Vagina (tissue), 2 donors: ENCODE measurements at regions not wholly inside any gene's neighbourhood (a gene's known extent, or its start where the extent isn't known, plus 50 kb on each side); places are given as distances from the start of the nearest gene placed in this dataset.

Experiments used
- DNase-seq, 2 donors: peaks; one replicate each; pipeline ENCODE4 v3.0.0-alpha.2; 2017; ENCODE audit errors: extremely low spot score in 2 of 2
- H3K27ac ChIP-seq: fragments of 200-600 bp; sonication (generic); one replicate; pipeline ENCODE4 v1.5.1; 2019
- H3K27me3 ChIP-seq: fragments of 200-600 bp; sonication (generic); one replicate; pipeline ENCODE4 v1.5.1; 2019
- H3K36me3 ChIP-seq, 2 donors: fragments of 200-600 bp; sonication (generic); one replicate each; pipeline ENCODE4 v1.5.1; 2017 to 2019
- H3K4me1 ChIP-seq: fragments of 200-600 bp; sonication (generic); one replicate; pipeline ENCODE4 v1.5.1; 2019
- H3K4me3 ChIP-seq, 2 donors: fragments of 200-600 bp; sonication (generic); 1 replicate in 1 of 2; 2 replicates in 1 of 2; pipeline ENCODE4 v1.5.1; 2016 to 2019
- H3K9me3 ChIP-seq: fragments of 200-600 bp; sonication (generic); one replicate; pipeline ENCODE4 v1.5.1; 2019
- POLR2A ChIP-seq, 2 donors: fragments of 450-650 bp; IDR thresholded peaks; one replicate each; pipeline ENCODE4 v1.6.1; 2017; ENCODE audit warnings: antibody characterized with exemption in 2 of 2, mild to moderate bottlenecking in 2 of 2, moderate library complexity in 2 of 2
- POLR2AphosphoS5 ChIP-seq, 2 donors: sonication (generic); formaldehyde crosslinking; IDR thresholded peaks; one replicate each; pipeline ENCODE4 v1.9.0; 2017; ENCODE audit warnings: antibody characterized with exemption in 2 of 2, mild to moderate bottlenecking in 2 of 2, low read depth in 1 of 2; ENCODE audit not compliant: insufficient read depth in 1 of 2
- intact Hi-C: fragments of 100-400 bp; cut with DNase I; formaldehyde crosslinking; loops from one replicate; pipeline ENCODE4 v1.15.1; 2023
- TF ChIP-seq, protein P1 (sequence below), 3 experiments: fragments of 450-650 bp in 2 of 3; fragments of 200-600 bp in 1 of 3; sonication (generic) in 1 of 3; IDR thresholded peaks; one replicate each; pipeline ENCODE4 v1.5.1; 2017 to 2019; ENCODE audit warnings: antibody characterized with exemption in 3 of 3, mild to moderate bottlenecking in 2 of 3, moderate library complexity in 2 of 3

DNA sequence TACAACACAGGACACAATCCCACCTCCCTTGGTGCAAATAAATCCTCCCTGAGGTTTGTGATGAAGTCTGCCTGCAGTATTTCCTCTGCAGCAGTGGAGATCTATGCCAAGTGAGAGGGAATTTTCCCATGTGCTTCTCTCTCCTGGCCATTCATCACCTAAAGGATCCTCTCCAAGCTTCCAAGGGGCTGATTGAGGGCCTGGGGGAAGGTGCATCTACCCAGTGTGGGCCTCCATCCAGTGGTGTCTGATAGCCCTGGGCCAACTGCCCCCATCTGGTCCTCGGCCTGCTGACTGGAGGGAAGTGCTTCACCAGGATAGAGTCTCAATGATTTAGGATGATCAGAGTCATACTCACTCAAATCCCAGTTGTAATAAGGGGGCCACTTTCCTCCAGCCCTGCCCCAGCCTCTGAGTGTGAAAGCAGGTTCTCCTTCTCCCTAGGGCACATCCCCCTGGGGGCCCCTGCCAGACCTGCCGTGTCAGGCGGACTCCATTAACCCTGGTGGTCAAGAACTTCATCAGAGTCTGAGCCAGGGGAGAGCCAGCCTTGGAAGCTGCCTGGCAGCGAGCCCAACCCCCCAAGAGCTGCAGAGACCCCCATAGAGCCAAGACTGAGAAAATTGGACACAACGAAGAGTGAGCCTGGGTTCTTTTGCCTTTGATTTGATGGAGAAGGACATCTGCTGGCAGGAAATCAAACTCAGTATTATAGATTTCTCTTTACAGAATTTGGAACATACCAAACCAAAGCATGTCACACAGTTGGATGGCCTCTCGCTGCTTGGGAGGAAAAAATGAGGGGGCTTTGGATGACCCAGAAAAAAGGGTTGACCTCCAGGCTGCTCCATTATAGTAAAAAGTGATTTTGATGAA is 509.6 kb downstream of the CMPK2 start:
- TF ChIP-seq POLR2A (IDR thresholded peaks at IDR 0.05) (no peak), POLR2AphosphoS5 (IDR thresholded peaks at IDR 0.05; ENCODE audit: insufficient read depth in 1 of 2, low read depth in 1 of 2) (no peak)
- TF ChIP-seq, protein P1, sequence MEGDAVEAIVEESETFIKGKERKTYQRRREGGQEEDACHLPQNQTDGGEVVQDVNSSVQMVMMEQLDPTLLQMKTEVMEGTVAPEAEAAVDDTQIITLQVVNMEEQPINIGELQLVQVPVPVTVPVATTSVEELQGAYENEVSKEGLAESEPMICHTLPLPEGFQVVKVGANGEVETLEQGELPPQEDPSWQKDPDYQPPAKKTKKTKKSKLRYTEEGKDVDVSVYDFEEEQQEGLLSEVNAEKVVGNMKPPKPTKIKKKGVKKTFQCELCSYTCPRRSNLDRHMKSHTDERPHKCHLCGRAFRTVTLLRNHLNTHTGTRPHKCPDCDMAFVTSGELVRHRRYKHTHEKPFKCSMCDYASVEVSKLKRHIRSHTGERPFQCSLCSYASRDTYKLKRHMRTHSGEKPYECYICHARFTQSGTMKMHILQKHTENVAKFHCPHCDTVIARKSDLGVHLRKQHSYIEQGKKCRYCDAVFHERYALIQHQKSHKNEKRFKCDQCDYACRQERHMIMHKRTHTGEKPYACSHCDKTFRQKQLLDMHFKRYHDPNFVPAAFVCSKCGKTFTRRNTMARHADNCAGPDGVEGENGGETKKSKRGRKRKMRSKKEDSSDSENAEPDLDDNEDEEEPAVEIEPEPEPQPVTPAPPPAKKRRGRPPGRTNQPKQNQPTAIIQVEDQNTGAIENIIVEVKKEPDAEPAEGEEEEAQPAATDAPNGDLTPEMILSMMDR (IDR thresholded peaks at IDR 0.05), result no peak
- H3K9me3 ChIP-seq, result no peaks in the 10 kb centered on the region
- no peaks in the 10 kb centered on the region for H3K4me1 ChIP-seq
- H3K36me3 ChIP-seq, result no peaks in the 10 kb centered on the region
- H3K27ac ChIP-seq, result no peak overlapping the region
- H3K4me3 ChIP-seq, result no peak overlapping the region
- DNase-seq, result no peak
- H3K27me3 ChIP-seq, result no peaks in the 10 kb centered on the region
- intact Hi-C loops, result no loop called here

DNA sequence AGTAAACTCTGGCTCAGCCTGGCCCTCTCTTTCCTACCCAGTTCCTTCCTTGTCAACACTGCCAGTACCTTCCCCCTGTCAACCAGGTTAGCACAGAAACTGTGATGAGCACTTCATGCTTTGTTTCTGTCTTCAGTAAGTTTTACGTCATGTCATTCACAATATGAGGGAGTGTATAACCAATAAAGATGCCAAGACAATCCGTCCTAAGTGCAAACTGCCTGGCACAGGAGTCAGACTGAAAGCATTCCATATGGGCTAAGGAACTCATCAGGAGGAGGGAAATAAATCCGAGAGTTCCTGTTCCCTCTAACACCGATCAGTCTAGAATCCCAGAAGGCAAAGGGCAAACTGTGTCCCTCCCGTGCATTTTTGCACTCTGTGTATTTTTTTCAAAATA is 507.2 kb downstream of the CMPK2 start:
- Histone ChIP-seq H3K36me3 (no peaks in the 10 kb centered on the region), H3K4me1 (no peaks in the 10 kb centered on the region), H3K4me3 (no peak overlapping the region), H3K27ac (no peak overlapping the region), H3K27me3 (no peaks in the 10 kb centered on the region), H3K9me3 (no peaks in the 10 kb centered on the region)
- TF ChIP-seq POLR2AphosphoS5 (IDR thresholded peaks at IDR 0.05; ENCODE audit: insufficient read depth in 1 of 2, low read depth in 1 of 2) (no peak), POLR2A (IDR thresholded peaks at IDR 0.05) (no peak)
- TF ChIP-seq, protein P1 (IDR thresholded peaks at IDR 0.05), result no peak
- intact Hi-C loops, result no loop called here
- no peak for DNase-seq

DNA sequence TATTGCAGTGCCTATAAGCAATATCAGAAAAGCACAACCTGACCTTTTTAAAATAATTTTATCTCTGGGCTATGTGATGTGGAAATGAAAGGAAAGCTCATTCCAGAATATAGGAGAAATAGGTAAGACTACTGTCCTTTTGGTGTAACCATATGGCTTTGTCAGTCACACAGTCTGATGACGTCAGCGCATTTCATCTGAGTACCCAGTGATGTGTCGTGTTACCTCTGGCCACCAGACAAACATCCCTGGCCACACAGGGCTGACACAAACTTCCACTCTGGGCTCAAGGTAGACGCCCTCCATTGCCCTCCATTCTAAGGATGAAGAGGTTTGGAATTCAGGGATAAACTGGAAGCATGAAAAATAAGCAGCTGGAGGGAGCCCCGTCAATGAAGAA is 506.7 kb downstream of the CMPK2 start:
- Histone ChIP-seq H3K9me3 (no peaks in the 10 kb centered on the region), H3K27me3 (no peaks in the 10 kb centered on the region), H3K4me1 (no peaks in the 10 kb centered on the region), H3K4me3 (no peak overlapping the region), H3K36me3 (no peaks in the 10 kb centered on the region), H3K27ac (no peak overlapping the region)
- TF ChIP-seq POLR2A (IDR thresholded peaks at IDR 0.05) (no peak), POLR2AphosphoS5 (IDR thresholded peaks at IDR 0.05; ENCODE audit: insufficient read depth in 1 of 2, low read depth in 1 of 2) (no peak)
- TF ChIP-seq, protein P1 (IDR thresholded peaks at IDR 0.05), result no peak
- DNase-seq, result no peak
- intact Hi-C loops, result no loop called here

DNA sequence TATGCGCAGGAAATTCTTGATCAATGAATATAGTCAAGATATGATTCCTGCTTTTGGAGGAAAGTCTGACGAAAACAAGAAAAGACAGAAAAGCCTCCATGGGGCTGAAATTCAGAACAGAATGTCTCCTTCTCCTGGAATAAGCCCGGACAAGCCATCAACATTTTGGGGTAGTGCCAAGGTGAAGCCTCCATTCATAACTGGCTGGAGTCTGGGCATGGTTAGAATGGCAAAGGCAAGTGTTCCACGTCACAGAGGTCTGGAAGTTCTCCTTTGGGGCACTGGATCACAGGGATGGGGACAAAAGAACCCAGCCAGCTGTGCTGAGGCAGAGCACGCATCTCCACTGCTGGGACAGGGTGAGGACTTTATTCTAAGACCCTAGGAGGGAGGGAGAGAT is 505.7 kb downstream of the CMPK2 start:
- intact Hi-C loops, result no loop called here
- no peaks in the 10 kb centered on the region for H3K4me1 ChIP-seq
- no peaks in the 10 kb centered on the region for H3K27me3 ChIP-seq
- no peaks in the 10 kb centered on the region for H3K9me3 ChIP-seq
- H3K4me3 ChIP-seq, result no peak overlapping the region
- H3K27ac ChIP-seq, result no peak overlapping the region
- DNase-seq, result no peak
- H3K36me3 ChIP-seq, result no peaks in the 10 kb centered on the region
- no peak for TF ChIP-seq POLR2AphosphoS5 (IDR thresholded peaks at IDR 0.05; ENCODE audit: insufficient read depth in 1 of 2, low read depth in 1 of 2)
- no peak for TF ChIP-seq POLR2A (IDR thresholded peaks at IDR 0.05)
- TF ChIP-seq, protein P1 (IDR thresholded peaks at IDR 0.05), result no peak
